H9 (cell line): ENCODE measurements at regions not wholly inside any gene's neighbourhood (a gene's known extent, or its start where the extent isn't known, plus 50 kb on each side); places are given as distances from the start of the nearest gene placed in this dataset.

Experiments used
- DNase-seq: peaks from one replicate; pipeline ENCODE4 v3.0.0-alpha.2; 2017
- H2AFZ ChIP-seq: one replicate; pipeline ENCODE4 v1.6.1; 2013; ENCODE audit warnings: mild to moderate bottlenecking, low read length, control low read depth, moderate library complexity
- H2AK5ac ChIP-seq: 2 replicates; pipeline ENCODE4 v1.6.1; 2013; ENCODE audit warnings: low read length, control low read depth, mixed read lengths; ENCODE audit not compliant: insufficient read length
- H2BK120ac ChIP-seq: one replicate; pipeline ENCODE4 v1.6.1; 2013; ENCODE audit warnings: low read depth, mild to moderate bottlenecking, low read length, control low read depth, inconsistent platforms; ENCODE audit not compliant: poor library complexity, severe bottlenecking
- H2BK12ac ChIP-seq: 2 replicates; pipeline ENCODE4 v1.6.1; 2013; ENCODE audit warnings: low read length, control low read depth, mixed read lengths, low read depth; ENCODE audit not compliant: insufficient read length
- H2BK15ac ChIP-seq: 2 replicates; pipeline ENCODE4 v1.6.1; 2013; ENCODE audit warnings: low read depth, low read length, control low read depth
- H2BK20ac ChIP-seq: one replicate; pipeline ENCODE4 v1.6.1; 2013; ENCODE audit warnings: low read depth, mild to moderate bottlenecking, low read length, control low read depth, inconsistent platforms; ENCODE audit not compliant: poor library complexity, severe bottlenecking
- H2BK5ac ChIP-seq: 2 replicates; pipeline ENCODE4 v1.6.1; 2013; ENCODE audit warnings: low read length, control low read depth, mixed read lengths; ENCODE audit not compliant: insufficient read length
- H3K14ac ChIP-seq: 2 replicates; pipeline ENCODE4 v1.6.1; 2013; ENCODE audit warnings: low read length, control low read depth; ENCODE audit not compliant: insufficient read depth
- H3K18ac ChIP-seq: 2 replicates; pipeline ENCODE4 v1.6.1; 2013; ENCODE audit warnings: low read depth, mild to moderate bottlenecking, mixed read lengths, low read length, control low read depth; ENCODE audit not compliant: insufficient read length
- H3K23ac ChIP-seq: 2 replicates; pipeline ENCODE4 v1.6.1; 2013; ENCODE audit warnings: low read length, control low read depth, mixed read lengths, low read depth; ENCODE audit not compliant: insufficient read length
- H3K23me2 ChIP-seq: 2 replicates; pipeline ENCODE4 v1.6.1; 2013; ENCODE audit warnings: low read depth, mild to moderate bottlenecking, mixed read lengths, low read length, control low read depth; ENCODE audit not compliant: insufficient read length, poor library complexity, severe bottlenecking
- H3K27ac ChIP-seq: 2 replicates; pipeline ENCODE4 v1.5.1; 2013; ENCODE audit warnings: low read length, control low read depth, mixed read lengths, low read depth; ENCODE audit not compliant: insufficient read length
- H3K27me3 ChIP-seq: 2 replicates; pipeline ENCODE4 v1.6.1; 2013; ENCODE audit warnings: low read length, control low read depth, inconsistent platforms; ENCODE audit not compliant: insufficient read depth
- H3K4ac ChIP-seq: 2 replicates; pipeline ENCODE4 v1.6.1; 2013; ENCODE audit warnings: low read depth, mild to moderate bottlenecking, control low read depth, inconsistent platforms, low read length, moderate library complexity
- H3K4me1 ChIP-seq: 2 replicates; pipeline ENCODE4 v1.6.1; 2013; ENCODE audit warnings: low read length, control low read depth, inconsistent platforms; ENCODE audit not compliant: insufficient read depth
- H3K4me2 ChIP-seq: 2 replicates; pipeline ENCODE4 v1.6.1; 2013; ENCODE audit warnings: low read length, control low read depth, mixed read lengths; ENCODE audit not compliant: insufficient read length, insufficient read depth
- H3K56ac ChIP-seq: 2 replicates; pipeline ENCODE4 v1.6.1; 2013; ENCODE audit warnings: low read depth, mild to moderate bottlenecking, mixed read lengths, low read length, control low read depth; ENCODE audit not compliant: insufficient read length
- H3K79me1 ChIP-seq: 2 replicates; pipeline ENCODE4 v1.6.1; 2013; ENCODE audit warnings: low read depth, mild to moderate bottlenecking, moderate library complexity, low read length, control low read depth, inconsistent platforms; ENCODE audit not compliant: insufficient read depth, poor library complexity, severe bottlenecking
- H3K79me2 ChIP-seq: 2 replicates; pipeline ENCODE4 v1.6.1; 2013; ENCODE audit warnings: low read length, control low read depth, inconsistent platforms; ENCODE audit not compliant: insufficient read depth
- H3K9ac ChIP-seq: 2 replicates; pipeline ENCODE4 v1.6.1; 2013; ENCODE audit warnings: low read length, control low read depth, mixed read lengths; ENCODE audit not compliant: insufficient read length; ENCODE audit errors: extremely low read depth
- H3K9me3 ChIP-seq: one replicate; pipeline ENCODE4 v1.6.1; 2013; ENCODE audit warnings: low read depth, low read length, inconsistent platforms; ENCODE audit not compliant: control insufficient read depth
- H3T11ph ChIP-seq: one replicate; pipeline ENCODE4 v1.6.1; 2013; ENCODE audit warnings: mild to moderate bottlenecking, low read length, control low read depth, inconsistent platforms
- H4K20me1 ChIP-seq: one replicate; pipeline ENCODE4 v1.6.1; 2013; ENCODE audit not compliant: control insufficient read depth, insufficient read length, insufficient read depth
- H4K5ac ChIP-seq: 2 replicates; pipeline ENCODE4 v1.6.1; 2013; ENCODE audit warnings: low read depth, mild to moderate bottlenecking, mixed read lengths, low read length, control low read depth; ENCODE audit not compliant: insufficient read length
- H4K8ac ChIP-seq: replicated peaks from 2 replicates; pipeline ENCODE4 v1.6.1; 2013; ENCODE audit warnings: low read length, control low read depth, mixed read lengths, low read depth; ENCODE audit not compliant: insufficient read length
- H4K91ac ChIP-seq: 2 replicates; pipeline ENCODE4 v1.6.1; 2013; ENCODE audit warnings: low read depth, mild to moderate bottlenecking, moderate library complexity, mixed read lengths, low read length, control low read depth; ENCODE audit not compliant: insufficient read length
- H3K27ac Mint-ChIP-seq, 3 experiments: 2 replicates in 2 of 3; 3 replicates in 1 of 3; pipeline ENCODE4 v1.8.0; 2020 to 2021; ENCODE audit warnings: mixed read lengths in 3 of 3, mild to moderate bottlenecking in 1 of 3, moderate library complexity in 1 of 3
- H3K27me3 Mint-ChIP-seq: 2 replicates; pipeline ENCODE4 v1.8.0; 2021; ENCODE audit warnings: low read depth, mild to moderate bottlenecking, moderate library complexity, mixed read lengths
- H3K36me3 Mint-ChIP-seq, 3 experiments: 2 replicates in 2 of 3; 3 replicates in 1 of 3; pipeline ENCODE4 v1.8.0; 2020 to 2021; ENCODE audit warnings: low read depth in 3 of 3, mixed read lengths in 3 of 3; ENCODE audit not compliant: insufficient read depth in 1 of 3
- H3K4me1 Mint-ChIP-seq, 2 experiments: 2 replicates each; pipeline ENCODE4 v1.8.0; 2020; ENCODE audit warnings: mixed read lengths in 2 of 2
- H3K4me3 Mint-ChIP-seq, 2 experiments: 2 replicates in 1 of 2; 3 replicates in 1 of 2; pipeline ENCODE4 v1.8.0; 2020 to 2021; ENCODE audit warnings: mild to moderate bottlenecking in 2 of 2, mixed read lengths in 2 of 2, moderate library complexity in 1 of 2
- H3K9me3 Mint-ChIP-seq, 2 experiments: 2 replicates in 1 of 2; 3 replicates in 1 of 2; pipeline ENCODE4 v1.8.0; 2020; ENCODE audit warnings: mild to moderate bottlenecking in 2 of 2, mixed read lengths in 2 of 2, moderate library complexity in 1 of 2
- WGBS: extraction: QIAGEN DNeasy Blood & Tissue Kit; methylation state at CpG from one replicate; pipeline ENCODE4 v1.1.7; 2013; ENCODE audit warnings: missing lambda C conversion rate, low lambda C conversion rate, mixed read lengths; ENCODE audit not compliant: insufficient read length; ENCODE audit errors: extremely low coverage; 5-methylcytosine and 5-hydroxymethylcytosine counted together
- TF ChIP-seq, protein P1 (sequence below): fragments of 200-600 bp; sonication (generic); conservative IDR thresholded peaks from 3 replicates; pipeline ENCODE4 v1.8.0; 2021; ENCODE audit warnings: antibody characterized with exemption, mild to moderate bottlenecking

- no peaks in the 10 kb centered on the region for H3K9me3 ChIP-seq
- no peak for DNase-seq
- no peaks in the 10 kb centered on the region for H3K36me3 Mint-ChIP-seq
- H2AK5ac ChIP-seq = no peak overlapping the region
- no peak overlapping the region for H3K27ac Mint-ChIP-seq
- no peak overlapping the region for H2BK120ac ChIP-seq
- H3K23ac ChIP-seq = no peak overlapping the region
- H3K79me1 ChIP-seq = no peaks in the 10 kb centered on the region
- no peak overlapping the region for H2BK5ac ChIP-seq
- WGBS = no CpG with 5 or more reads among the region's 4 CpGs
- no peak overlapping the region for H4K5ac ChIP-seq
- H4K91ac ChIP-seq = no peak overlapping the region
- no peak overlapping the region for H3T11ph ChIP-seq
- no peak overlapping the region for H3K27ac ChIP-seq
- peaks cover 12 to 21% of the 10 kb centered on the region in 2 experiments for H3K4me1 Mint-ChIP-seq
- TF ChIP-seq, protein P1, sequence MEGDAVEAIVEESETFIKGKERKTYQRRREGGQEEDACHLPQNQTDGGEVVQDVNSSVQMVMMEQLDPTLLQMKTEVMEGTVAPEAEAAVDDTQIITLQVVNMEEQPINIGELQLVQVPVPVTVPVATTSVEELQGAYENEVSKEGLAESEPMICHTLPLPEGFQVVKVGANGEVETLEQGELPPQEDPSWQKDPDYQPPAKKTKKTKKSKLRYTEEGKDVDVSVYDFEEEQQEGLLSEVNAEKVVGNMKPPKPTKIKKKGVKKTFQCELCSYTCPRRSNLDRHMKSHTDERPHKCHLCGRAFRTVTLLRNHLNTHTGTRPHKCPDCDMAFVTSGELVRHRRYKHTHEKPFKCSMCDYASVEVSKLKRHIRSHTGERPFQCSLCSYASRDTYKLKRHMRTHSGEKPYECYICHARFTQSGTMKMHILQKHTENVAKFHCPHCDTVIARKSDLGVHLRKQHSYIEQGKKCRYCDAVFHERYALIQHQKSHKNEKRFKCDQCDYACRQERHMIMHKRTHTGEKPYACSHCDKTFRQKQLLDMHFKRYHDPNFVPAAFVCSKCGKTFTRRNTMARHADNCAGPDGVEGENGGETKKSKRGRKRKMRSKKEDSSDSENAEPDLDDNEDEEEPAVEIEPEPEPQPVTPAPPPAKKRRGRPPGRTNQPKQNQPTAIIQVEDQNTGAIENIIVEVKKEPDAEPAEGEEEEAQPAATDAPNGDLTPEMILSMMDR = no peak
- H3K18ac ChIP-seq = no peak overlapping the region
- H3K56ac ChIP-seq = no peak overlapping the region
- H3K4ac ChIP-seq = no peak overlapping the region
- no peaks in the 10 kb centered on the region; a peak in 1 of 5 replicates for H3K9me3 Mint-ChIP-seq
- no peak overlapping the region for H2AFZ ChIP-seq
- no peak overlapping the region for H3K9ac ChIP-seq
- H2BK12ac ChIP-seq = no peak overlapping the region
- no peaks in the 10 kb centered on the region for H3K23me2 ChIP-seq
- H3K4me1 ChIP-seq = peaks cover 6% of the 10 kb centered on the region
- no peaks in the 10 kb centered on the region for H4K20me1 ChIP-seq
- H3K4me2 ChIP-seq = no peak overlapping the region
- no peak overlapping the region for H2BK15ac ChIP-seq
- no peaks in the 10 kb centered on the region for H3K27me3 Mint-ChIP-seq
- H3K79me2 ChIP-seq = no peaks in the 10 kb centered on the region
- H2BK20ac ChIP-seq = no peak overlapping the region
- H3K4me3 Mint-ChIP-seq = no peak overlapping the region
- H3K14ac ChIP-seq = no peak overlapping the region
- no peak overlapping the region for H4K8ac ChIP-seq
- H3K27me3 ChIP-seq = no peaks in the 10 kb centered on the region
Observed at GRCh38 chr16:51880776-51881175, 666.2 kb downstream of the TOX3 start.
